Parathyroid adenoma (tissue), 2 donors: ENCODE measurements at regions not wholly inside any gene's neighbourhood (a gene's known extent, or its start where the extent isn't known, plus 50 kb on each side); places are given as distances from the start of the nearest gene placed in this dataset.
"Not testable (repeated sequence)": the region's sequence is repeated elsewhere in the genome, so short reads cannot be mapped to it uniquely, and the experiment has no call there.

ENCODE experiments used
- H2AFZ ChIP-seq: fragments of 300-600 bp; sonication (generic); one replicate; pipeline ENCODE4 v1.7.0; 2017; ENCODE audit warnings: antibody characterized with exemption, mild to moderate bottlenecking
- H3K27ac ChIP-seq: fragments of 300-600 bp; sonication (generic); one replicate; pipeline ENCODE4 v1.7.0; 2017
- H3K27me3 ChIP-seq: fragments of 300-600 bp; sonication (generic); one replicate; pipeline ENCODE4 v1.7.0; 2017; ENCODE audit warnings: low read length; ENCODE audit not compliant: control insufficient read depth, insufficient read depth
- H3K36me3 ChIP-seq: fragments of 300-600 bp; sonication (generic); one replicate; pipeline ENCODE4 v1.7.0; 2017; ENCODE audit warnings: low read length; ENCODE audit not compliant: control insufficient read depth, insufficient read depth
- H3K4me1 ChIP-seq: fragments of 300-600 bp; sonication (generic); one replicate; pipeline ENCODE4 v1.7.0; 2017; ENCODE audit warnings: control low read depth
- H3K4me2 ChIP-seq: fragments of 300-600 bp; sonication (generic); one replicate; pipeline ENCODE4 v1.7.0; 2017; ENCODE audit warnings: low read length
- H3K4me3 ChIP-seq: fragments of 300-600 bp; sonication (generic); one replicate; pipeline ENCODE4 v1.7.0; 2017; ENCODE audit warnings: low read depth, low read length
- H3K79me2 ChIP-seq: fragments of 300-600 bp; sonication (generic); one replicate; pipeline ENCODE4 v1.7.0; 2017; ENCODE audit warnings: control low read depth
- H3K9ac ChIP-seq: fragments of 300-600 bp; sonication (generic); one replicate; pipeline ENCODE4 v1.7.0; 2017; ENCODE audit warnings: mild to moderate bottlenecking
- H3K9me3 ChIP-seq: fragments of 300-600 bp; sonication (generic); one replicate; pipeline ENCODE4 v1.7.0; 2017; ENCODE audit warnings: low read length; ENCODE audit not compliant: control insufficient read depth
- CTCF ChIP-seq: fragments of 300-600 bp; sonication (generic); IDR thresholded peaks from one replicate; pipeline ENCODE4 v1.7.0; 2017; ENCODE audit warnings: antibody characterized with exemption, mild to moderate bottlenecking
- donor health status: primary hyperparathyroidism.

GRCh38 chr7:131826960-131827359 lies 270.5 kb upstream of the PODXL start:
- Histone ChIP-seq H3K9ac (no peak overlapping the region), H3K27ac (no peak overlapping the region), H3K4me2 (no peak overlapping the region), H2AFZ (no peak overlapping the region), H3K4me1 (no peaks in the 10 kb centered on the region), H3K79me2 (no peaks in the 10 kb centered on the region), H3K9me3 (no peaks in the 10 kb centered on the region), H3K27me3 (no peaks in the 10 kb centered on the region), H3K4me3 (no peak overlapping the region), H3K36me3 (no peaks in the 10 kb centered on the region)
- TF ChIP-seq CTCF = no peak

DNA sequence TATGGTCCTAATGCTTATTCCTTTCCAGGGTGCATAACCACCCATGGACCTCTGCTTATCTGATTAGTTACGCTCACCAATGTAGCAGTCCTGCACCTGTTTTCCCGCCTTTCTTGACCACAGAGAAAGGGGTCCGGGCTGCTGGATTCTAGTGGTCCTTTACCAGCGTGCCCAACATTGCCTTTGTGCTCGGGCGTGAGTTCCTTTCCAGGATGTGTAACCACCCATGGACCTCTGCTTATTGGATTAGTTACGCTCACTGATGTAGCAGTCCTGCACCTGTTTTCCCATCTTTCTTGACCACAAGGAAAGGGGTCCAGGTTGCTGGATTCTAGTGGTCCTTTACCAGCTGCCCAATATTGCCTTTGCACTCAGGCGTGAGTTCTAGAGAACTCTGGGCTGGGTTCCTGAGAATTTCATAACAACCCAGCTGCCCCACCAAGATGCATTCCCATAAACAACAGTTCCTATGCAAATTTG lies 267.6 kb upstream of the PODXL start:
- not testable (repeated sequence) for H3K9ac ChIP-seq

DNA sequence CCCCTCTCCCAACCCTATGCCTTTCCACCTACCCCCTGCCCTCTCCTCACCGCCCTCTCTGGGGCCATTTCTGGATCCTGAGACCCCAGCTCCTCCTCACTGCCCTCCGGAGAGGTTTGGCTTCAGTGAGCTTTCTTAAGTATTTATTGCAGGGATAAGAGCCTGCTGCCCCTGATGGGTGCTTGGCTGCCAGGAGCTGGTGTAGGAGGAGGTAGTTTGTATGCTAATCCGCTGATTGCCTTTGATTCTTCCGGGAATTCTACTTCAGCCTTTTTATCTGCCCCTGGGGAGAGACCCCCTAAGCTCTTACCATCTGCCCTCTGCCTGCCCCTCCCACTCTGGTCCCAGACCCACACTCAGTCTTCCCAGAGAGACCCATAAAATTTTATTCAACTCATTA lies 263.5 kb upstream of the PODXL start:
- Histone ChIP-seq H3K4me2 (no peak overlapping the region), H3K27me3 (no peaks in the 10 kb centered on the region), H3K4me1 (no peaks in the 10 kb centered on the region), H3K79me2 (no peaks in the 10 kb centered on the region), H3K4me3 (no peak overlapping the region), H2AFZ (no peak overlapping the region), H3K9ac (no peak overlapping the region), H3K9me3 (no peaks in the 10 kb centered on the region), H3K36me3 (no peaks in the 10 kb centered on the region), H3K27ac (no peak overlapping the region)
- no peak for TF ChIP-seq CTCF

More for the DNA sequence above, 267.6 kb upstream of the PODXL start:
- H3K36me3 ChIP-seq, H3K4me2 ChIP-seq, H3K9me3 ChIP-seq, H2AFZ ChIP-seq, H3K4me1 ChIP-seq, H3K27me3 ChIP-seq, H3K79me2 ChIP-seq, H3K4me3 ChIP-seq, H3K27ac ChIP-seq: not testable (repeated sequence)

DNA sequence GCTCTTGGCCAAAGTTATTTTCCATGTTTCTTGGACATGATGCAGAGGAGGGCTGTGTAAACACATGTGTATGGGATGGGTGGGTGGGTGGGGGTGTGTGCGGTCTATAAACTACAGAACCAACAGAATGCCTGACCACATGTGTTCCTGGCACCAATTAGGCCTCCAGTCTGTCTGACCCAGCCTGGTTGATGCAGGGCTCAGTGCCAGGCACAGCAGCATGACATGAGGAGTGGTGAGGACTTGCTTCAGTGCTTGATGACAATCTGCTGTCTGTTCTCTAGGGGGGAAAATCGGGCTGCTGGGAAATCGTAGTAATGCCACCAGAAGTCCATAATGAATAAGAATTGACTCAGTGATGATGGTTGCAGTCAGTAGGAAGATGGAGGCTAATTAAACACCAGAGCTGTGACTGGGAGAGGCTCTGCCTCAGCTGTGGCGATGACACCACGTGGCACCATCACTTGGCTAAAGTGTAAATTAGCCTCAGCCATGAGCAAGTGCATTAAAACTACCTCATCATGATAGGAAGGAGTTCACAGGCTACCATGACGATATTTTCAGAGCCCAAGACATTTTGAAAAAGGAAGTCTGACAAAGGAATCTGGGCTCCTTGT lies 260.1 kb upstream of the PODXL start:
- H3K9me3 ChIP-seq = no peaks in the 10 kb centered on the region
- H2AFZ ChIP-seq = no peak overlapping the region
- no peak overlapping the region for H3K4me2 ChIP-seq
- TF ChIP-seq CTCF = no peak
- H3K4me1 ChIP-seq = no peaks in the 10 kb centered on the region
- H3K36me3 ChIP-seq = no peaks in the 10 kb centered on the region
- no peak overlapping the region for H3K9ac ChIP-seq
- H3K27ac ChIP-seq = no peak overlapping the region
- H3K27me3 ChIP-seq = no peaks in the 10 kb centered on the region
- H3K79me2 ChIP-seq = no peaks in the 10 kb centered on the region
- no peak overlapping the region for H3K4me3 ChIP-seq

DNA sequence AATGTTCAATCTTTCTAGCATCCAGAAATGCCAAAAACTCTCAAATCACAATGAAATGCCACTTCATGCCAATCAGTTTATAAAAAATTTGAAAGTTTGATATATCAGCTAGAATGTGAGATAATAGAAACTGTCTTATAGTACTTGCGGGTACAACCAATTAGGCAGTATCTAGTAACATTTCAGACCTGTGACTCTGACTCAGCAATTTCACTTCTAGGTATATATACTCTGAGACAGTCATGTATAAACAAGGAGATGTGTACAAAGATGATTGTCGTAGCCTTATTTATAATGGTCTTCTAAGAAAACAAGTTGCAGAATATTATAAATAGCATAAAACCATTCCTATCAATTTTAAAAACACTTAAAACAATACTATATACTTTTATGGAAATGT lies 252.3 kb upstream of the PODXL start:
- Histone ChIP-seq H3K36me3 (no peaks in the 10 kb centered on the region), H3K9ac (no peak overlapping the region), H3K4me1 (no peaks in the 10 kb centered on the region), H2AFZ (no peak overlapping the region), H3K27ac (no peak overlapping the region), H3K4me2 (no peak overlapping the region), H3K9me3 (no peaks in the 10 kb centered on the region), H3K79me2 (no peaks in the 10 kb centered on the region), H3K27me3 (no peaks in the 10 kb centered on the region), H3K4me3 (no peak overlapping the region)
- TF ChIP-seq CTCF = no peak

DNA sequence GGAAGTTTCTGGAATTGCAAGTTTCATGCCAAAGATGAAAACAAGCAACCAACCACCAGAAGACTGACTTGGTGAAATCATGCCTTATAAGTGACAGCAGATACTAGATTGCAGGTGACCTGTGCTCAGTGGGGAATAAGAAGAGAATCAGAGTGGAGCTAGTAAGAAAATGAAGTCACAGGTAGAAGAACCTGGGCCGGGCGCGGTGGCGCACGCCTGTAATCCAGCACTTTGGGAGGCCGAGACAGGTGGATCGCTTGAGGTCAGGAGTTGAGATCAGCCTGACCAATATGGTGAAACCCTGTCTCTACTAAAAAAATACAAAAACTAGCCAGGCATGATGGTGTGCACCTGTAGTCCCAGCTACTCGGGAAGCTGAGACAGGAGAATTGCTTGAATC lies 251.7 kb upstream of the PODXL start:
- H3K4me3 ChIP-seq, H3K27me3 ChIP-seq, H3K36me3 ChIP-seq, H3K4me1 ChIP-seq, H3K79me2 ChIP-seq, H3K9ac ChIP-seq, H3K9me3 ChIP-seq, H3K27ac ChIP-seq, H2AFZ ChIP-seq, H3K4me2 ChIP-seq: not testable (repeated sequence)
